DND-41 (cell line): ENCODE measurements at regions not wholly inside any gene's neighbourhood (a gene's known extent, or its start where the extent isn't known, plus 50 kb on each side); places are given as distances from the start of the nearest gene placed in this dataset.

Experiments used
- CTCF ChIP-seq: IDR thresholded peaks from 2 replicates; pipeline ENCODE4 v1.5.1; 2012; ENCODE audit warnings: borderline replicate concordance, low read length, moderate library complexity, mild to moderate bottlenecking; ENCODE audit not compliant: poor library complexity, severe bottlenecking; ENCODE audit errors: extremely low read depth
- EZH2 ChIP-seq: IDR thresholded peaks from 3 replicates; pipeline ENCODE4 v1.6.1; 2012; ENCODE audit warnings: borderline replicate concordance, low read depth, mild to moderate bottlenecking, moderate library complexity, low read length, inconsistent platforms; ENCODE audit not compliant: severe bottlenecking

- TF ChIP-seq CTCF (no peak), EZH2 (no peak)
These were observed 213.4 kb upstream of the CCDC150 start for GRCh38 chr2:196426122-196426521.
